Endothelial cell of umbilical vein (primary cell): ENCODE measurements at regions not wholly inside any gene's neighbourhood (a gene's known extent, or its start where the extent isn't known, plus 50 kb on each side); places are given as distances from the start of the nearest gene placed in this dataset.

Experiments used
- BruUV-seq: library from RNA; stranded (reverse); fragments of 400-500 nt; replicated peaks from 2 replicates; lab custom pipeline; 2021; lab: Mats Ljungman, UMichigan
- CTCF ChIA-PET: fragments of 300-600, 350-600 bp; sonication (Branson Sonifier 250); formaldehyde crosslinking; loops from one replicate; lab custom pipeline; 2021; ENCODE audit warnings: antibody characterized with exemption, inconsistent platforms; lab: Charles Lee
- POLR2A ChIA-PET: fragments of 300-600, 350-600 bp; sonication (Branson Sonifier 250); formaldehyde crosslinking; loops from one replicate; lab custom pipeline; 2021; ENCODE audit warnings: antibody characterized with exemption, inconsistent platforms; lab: Charles Lee
- DNase-seq: peaks from one replicate; pipeline ENCODE4 v3.0.0-alpha.2; 2011; ENCODE audit warnings: low read depth, low spot score
- FAIRE-seq: peaks from 2 replicates; lab custom pipeline; 2011; peaks lifted over from hg19 to GRCh38; lab: Jason Lieb, UNC
- H2AFZ ChIP-seq: 2 replicates; pipeline ENCODE4 v1.6.0; 2012; ENCODE audit warnings: low read depth, low read length, control low read depth, inconsistent platforms
- H3K27ac ChIP-seq: 2 replicates; pipeline ENCODE4 v1.5.1; 2011; ENCODE audit warnings: low read depth, mild to moderate bottlenecking, control low read depth, low read length, moderate library complexity; ENCODE audit not compliant: insufficient read depth
- H3K27me3 ChIP-seq, 2 experiments: 2 replicates each; pipeline versions ENCODE4 v1.6.0 to v1.6.1; 2011; ENCODE audit warnings: low read length in 2 of 2, mixed read lengths in 1 of 2; ENCODE audit not compliant: control insufficient read depth in 2 of 2, insufficient read depth in 2 of 2
- H3K36me3 ChIP-seq, 2 experiments: 2 replicates in 1 of 2; 3 replicates in 1 of 2; pipeline ENCODE4 v1.5.1; 2011; ENCODE audit warnings: low read length in 2 of 2, mild to moderate bottlenecking in 1 of 2, moderate library complexity in 1 of 2; ENCODE audit not compliant: control insufficient read depth in 2 of 2, insufficient read depth in 2 of 2; ENCODE audit errors: extremely low read depth in 1 of 2
- H3K4me1 ChIP-seq: 3 replicates; pipeline ENCODE4 v1.5.1; 2011; ENCODE audit warnings: mild to moderate bottlenecking, low read length; ENCODE audit not compliant: control insufficient read depth, insufficient read depth; ENCODE audit errors: extremely low read depth
- H3K4me2 ChIP-seq: 2 replicates; pipeline ENCODE4 v1.6.1; 2011; ENCODE audit warnings: low read length, control low read depth, mixed read lengths; ENCODE audit not compliant: insufficient read depth
- H3K4me3 ChIP-seq, 3 experiments: fragments of 200-600 bp in 1 of 3; sonication (generic), shearing (Covaris generic) in 1 of 3; replicated peaks in 1 of 3; 2 replicates each; pipeline ENCODE4 v1.5.1; 2011 to 2016; ENCODE audit warnings: control low read depth in 3 of 3, low read length in 3 of 3, mild to moderate bottlenecking in 2 of 3, inconsistent platforms in 1 of 3, low read depth in 1 of 3, moderate library complexity in 1 of 3; ENCODE audit not compliant: insufficient read depth in 1 of 3
- H3K79me2 ChIP-seq: 2 replicates; pipeline ENCODE4 v1.6.0; 2012; ENCODE audit warnings: low read length, inconsistent platforms; ENCODE audit not compliant: control insufficient read depth, insufficient read depth
- H3K9ac ChIP-seq: replicated peaks from 2 replicates; pipeline ENCODE3; 2011; ENCODE audit warnings: low read length, control low read depth; ENCODE audit not compliant: insufficient read depth; ENCODE audit errors: extremely low read depth
- H3K9me1 ChIP-seq: replicated peaks from 3 replicates; pipeline ENCODE4 v1.6.0; 2011; ENCODE audit warnings: mild to moderate bottlenecking, low read length; ENCODE audit not compliant: control insufficient read depth, insufficient read depth; ENCODE audit errors: extremely low read depth
- H3K9me3 ChIP-seq: replicated peaks from 2 replicates; pipeline ENCODE4 v1.5.1; 2012; ENCODE audit warnings: low read length, inconsistent platforms; ENCODE audit not compliant: control insufficient read depth, insufficient read depth
- H4K20me1 ChIP-seq: replicated peaks from 2 replicates; pipeline ENCODE3; 2011; ENCODE audit warnings: mild to moderate bottlenecking, low read length; ENCODE audit not compliant: control insufficient read depth, insufficient read depth; ENCODE audit errors: extremely low read depth
- EZH2 ChIP-seq: IDR thresholded peaks from 2 replicates; pipeline ENCODE4 v1.6.1; 2012; ENCODE audit warnings: borderline replicate concordance, low read depth, mild to moderate bottlenecking, moderate library complexity, low read length, inconsistent platforms; ENCODE audit not compliant: severe bottlenecking
- FOS ChIP-seq: IDR thresholded peaks from 2 replicates; pipeline ENCODE4 v1.6.1; 2011; ENCODE audit warnings: mild to moderate bottlenecking, low read length, moderate library complexity, borderline replicate concordance; ENCODE audit not compliant: insufficient read depth
- GATA2 ChIP-seq: IDR thresholded peaks from 2 replicates; pipeline ENCODE4 v1.7.0; 2011; ENCODE audit warnings: low read depth, mild to moderate bottlenecking, moderate library complexity, mixed read lengths, low read length; ENCODE audit not compliant: insufficient read length, insufficient read depth
- JUN ChIP-seq: IDR thresholded peaks from 2 replicates; pipeline ENCODE4 v1.6.1; 2011; ENCODE audit warnings: borderline replicate concordance, low read depth; ENCODE audit not compliant: insufficient read length, insufficient read depth
- MYC ChIP-seq: IDR thresholded peaks from one replicate; pipeline ENCODE4 v1.6.1; 2011; ENCODE audit warnings: mild to moderate bottlenecking, low read depth, low read length
- POLR2A ChIP-seq: IDR thresholded peaks from 2 replicates; pipeline ENCODE4 v1.6.1; 2012; ENCODE audit warnings: low read depth, mild to moderate bottlenecking, control low read depth, low read length
- dilution Hi-C: fragments of 300-500 bp; cut with MboI; formaldehyde crosslinking; loops from one replicate; pipeline ENCODE4 v1.15.0; 2019; ENCODE audit warnings: low sequenced_read_pairs; ENCODE audit not compliant: extremely low pct_ligation_motif_present
- intact Hi-C: fragments of 100-400 bp; cut with micrococcal nuclease; formaldehyde crosslinking; loops from one replicate; pipeline ENCODE4 v1.10.0; 2022
- TF ChIP-seq, protein P1 (sequence below), 2 donors: IDR thresholded peaks; 1 replicate in 1 of 2; 2 replicates in 1 of 2; pipeline ENCODE4 v1.5.1; 2011; ENCODE audit warnings: low read length in 2 of 2, mild to moderate bottlenecking in 2 of 2, moderate library complexity in 2 of 2, control low read depth in 1 of 2, inconsistent platforms in 1 of 2, low read depth in 1 of 2; ENCODE audit not compliant: insufficient read depth in 1 of 2; ENCODE audit errors: extremely low read depth in 1 of 2
- TF ChIP-seq, protein P2 (sequence below): IDR thresholded peaks from 2 replicates; pipeline ENCODE4 v1.6.1; 2011; ENCODE audit not compliant: insufficient read depth, insufficient read length

DNA sequence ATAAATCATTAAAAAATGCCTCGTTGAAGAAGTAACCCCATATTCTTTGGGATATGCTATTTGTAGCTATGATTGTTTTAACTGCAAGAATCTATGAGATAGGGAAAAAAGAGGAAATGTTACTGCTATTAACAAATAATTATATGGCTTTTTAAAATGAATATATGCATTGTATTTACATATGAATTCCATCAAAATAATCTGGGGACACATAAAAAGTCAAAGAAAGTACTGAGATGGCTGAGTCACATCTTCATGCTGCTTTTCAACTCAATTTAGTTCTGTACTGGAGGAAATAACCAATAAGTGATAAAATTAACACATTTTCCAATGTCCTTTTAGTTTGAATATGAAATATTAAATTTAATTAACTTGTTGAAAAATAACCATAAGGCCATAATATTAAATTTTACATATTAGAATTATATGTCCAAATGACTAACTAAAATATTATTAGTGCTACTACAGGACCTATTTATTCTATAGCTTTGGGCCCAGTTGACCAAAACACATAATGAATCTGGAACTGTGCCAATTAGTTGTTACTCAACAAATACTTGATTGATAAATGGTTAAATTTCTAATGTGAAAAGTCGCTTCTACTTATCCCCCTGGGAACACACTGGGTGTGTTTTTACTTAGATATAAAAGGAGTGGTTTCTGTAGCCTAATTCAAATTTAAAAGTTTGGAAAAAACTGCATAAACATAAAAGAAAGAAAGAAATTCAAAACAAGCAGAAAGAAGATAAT, 214.6 kb upstream of the PFKP start:
- H3K27ac ChIP-seq, result no peak overlapping the region
- no peaks in the 10 kb centered on the region for H3K36me3 ChIP-seq
- ChIA-PET POLR2A (no interaction called here), CTCF (interaction anchor here (1.2 kb wide), 1 partner anchor 9 kb away, joined by 3 read pairs; no protein-coding TSS in a partner anchor)
- intact Hi-C loops, result no loop called here
- DNase-seq, result no peak
- FAIRE-seq, result no peak
- H3K4me3 ChIP-seq, result no peak overlapping the region
- TF ChIP-seq EZH2 (no peak), FOS (no peak), MYC (no peak), JUN (no peak), POLR2A (no peak), GATA2 (no peak)
- TF ChIP-seq, protein P1, sequence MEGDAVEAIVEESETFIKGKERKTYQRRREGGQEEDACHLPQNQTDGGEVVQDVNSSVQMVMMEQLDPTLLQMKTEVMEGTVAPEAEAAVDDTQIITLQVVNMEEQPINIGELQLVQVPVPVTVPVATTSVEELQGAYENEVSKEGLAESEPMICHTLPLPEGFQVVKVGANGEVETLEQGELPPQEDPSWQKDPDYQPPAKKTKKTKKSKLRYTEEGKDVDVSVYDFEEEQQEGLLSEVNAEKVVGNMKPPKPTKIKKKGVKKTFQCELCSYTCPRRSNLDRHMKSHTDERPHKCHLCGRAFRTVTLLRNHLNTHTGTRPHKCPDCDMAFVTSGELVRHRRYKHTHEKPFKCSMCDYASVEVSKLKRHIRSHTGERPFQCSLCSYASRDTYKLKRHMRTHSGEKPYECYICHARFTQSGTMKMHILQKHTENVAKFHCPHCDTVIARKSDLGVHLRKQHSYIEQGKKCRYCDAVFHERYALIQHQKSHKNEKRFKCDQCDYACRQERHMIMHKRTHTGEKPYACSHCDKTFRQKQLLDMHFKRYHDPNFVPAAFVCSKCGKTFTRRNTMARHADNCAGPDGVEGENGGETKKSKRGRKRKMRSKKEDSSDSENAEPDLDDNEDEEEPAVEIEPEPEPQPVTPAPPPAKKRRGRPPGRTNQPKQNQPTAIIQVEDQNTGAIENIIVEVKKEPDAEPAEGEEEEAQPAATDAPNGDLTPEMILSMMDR (IDR thresholded peaks at IDR 0.05; ENCODE audit: extremely low read depth in 1 of 2, insufficient read depth in 1 of 2, low read depth in 1 of 2, low read length in 2 of 2), result no peak
- TF ChIP-seq, protein P2, sequence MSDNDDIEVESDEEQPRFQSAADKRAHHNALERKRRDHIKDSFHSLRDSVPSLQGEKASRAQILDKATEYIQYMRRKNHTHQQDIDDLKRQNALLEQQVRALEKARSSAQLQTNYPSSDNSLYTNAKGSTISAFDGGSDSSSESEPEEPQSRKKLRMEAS, result no peak
- H3K4me2 ChIP-seq, result no peak overlapping the region
- no peaks in the 10 kb centered on the region for H3K79me2 ChIP-seq
- no peak overlapping the region for H3K9ac ChIP-seq
- dilution Hi-C loops, result no loop called here
- H2AFZ ChIP-seq, result no peak overlapping the region
- H3K4me1 ChIP-seq, result no peaks in the 10 kb centered on the region
- no TSS peak for BruUV-seq
- peaks cover 0 to 2% of the 10 kb centered on the region in 2 experiments for H3K27me3 ChIP-seq
- H3K9me3 ChIP-seq, result no peaks in the 10 kb centered on the region
- H4K20me1 ChIP-seq, result no peaks in the 10 kb centered on the region
- no peaks in the 10 kb centered on the region for H3K9me1 ChIP-seq
